Activated T-cell treated with anti-CD3 and anti-CD28 coated beads, Interleukin-2, amount 50 U/mL, for 4 hours (primary cell): ENCODE measurements at regions not wholly inside any gene's neighbourhood (a gene's known extent, or its start where the extent isn't known, plus 50 kb on each side); places are given as distances from the start of the nearest gene placed in this dataset.

Source experiments
- ATAC-seq, 2 donors: fragments of 200-7000 bp; cut with Tn5 transposase; one replicate each; pipeline ENCODE4 v1.10.0; 2021
- DNase-seq: peaks from one replicate; pipeline ENCODE4 v3.0.0-alpha.2; 2020
- H3K27me3 Mint-ChIP-seq: one replicate; pipeline ENCODE4 v1.8.0; 2021; ENCODE audit warnings: low read depth, mixed read lengths
- H3K36me3 Mint-ChIP-seq: one replicate; pipeline ENCODE4 v1.8.0; 2022; ENCODE audit warnings: mixed read lengths; ENCODE audit not compliant: insufficient read depth
- H3K4me1 Mint-ChIP-seq: one replicate; pipeline ENCODE4 v1.8.0; 2021; ENCODE audit warnings: low read depth, mixed read lengths
- H3K4me3 Mint-ChIP-seq: one replicate; pipeline ENCODE4 v1.8.0; 2021; ENCODE audit warnings: mild to moderate bottlenecking, moderate library complexity, mixed read lengths
- H3K9me3 Mint-ChIP-seq: one replicate; pipeline ENCODE4 v1.8.0; 2021; ENCODE audit warnings: mixed read lengths

DNA sequence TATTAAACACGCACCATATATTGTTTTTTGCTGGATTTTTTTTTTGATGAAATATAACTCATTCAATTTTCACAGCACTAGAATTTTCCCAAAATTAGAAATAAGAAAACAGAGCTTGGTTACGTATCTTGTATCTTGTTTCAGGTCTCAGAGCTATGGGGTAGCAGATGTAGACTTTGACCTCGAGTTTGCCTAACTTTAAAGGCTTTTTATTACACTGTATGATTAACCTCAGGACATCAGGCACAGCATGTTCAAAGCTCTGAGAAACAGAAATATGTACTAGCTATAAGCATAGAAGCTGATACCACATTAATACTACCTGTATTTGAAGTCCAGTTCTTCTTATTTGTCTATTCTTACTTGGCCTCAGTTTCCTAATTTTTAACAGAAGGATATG, 171.9 kb upstream of the KITLG start:
- DNase-seq (no peak), ATAC-seq (no peak)
- no peaks in the 10 kb centered on the region for H3K4me1 Mint-ChIP-seq
- H3K4me3 Mint-ChIP-seq, result no peak overlapping the region
- H3K36me3 Mint-ChIP-seq, result no peaks in the 10 kb centered on the region
- H3K27me3 Mint-ChIP-seq, result no peaks in the 10 kb centered on the region
- H3K9me3 Mint-ChIP-seq, result no peaks in the 10 kb centered on the region

DNA sequence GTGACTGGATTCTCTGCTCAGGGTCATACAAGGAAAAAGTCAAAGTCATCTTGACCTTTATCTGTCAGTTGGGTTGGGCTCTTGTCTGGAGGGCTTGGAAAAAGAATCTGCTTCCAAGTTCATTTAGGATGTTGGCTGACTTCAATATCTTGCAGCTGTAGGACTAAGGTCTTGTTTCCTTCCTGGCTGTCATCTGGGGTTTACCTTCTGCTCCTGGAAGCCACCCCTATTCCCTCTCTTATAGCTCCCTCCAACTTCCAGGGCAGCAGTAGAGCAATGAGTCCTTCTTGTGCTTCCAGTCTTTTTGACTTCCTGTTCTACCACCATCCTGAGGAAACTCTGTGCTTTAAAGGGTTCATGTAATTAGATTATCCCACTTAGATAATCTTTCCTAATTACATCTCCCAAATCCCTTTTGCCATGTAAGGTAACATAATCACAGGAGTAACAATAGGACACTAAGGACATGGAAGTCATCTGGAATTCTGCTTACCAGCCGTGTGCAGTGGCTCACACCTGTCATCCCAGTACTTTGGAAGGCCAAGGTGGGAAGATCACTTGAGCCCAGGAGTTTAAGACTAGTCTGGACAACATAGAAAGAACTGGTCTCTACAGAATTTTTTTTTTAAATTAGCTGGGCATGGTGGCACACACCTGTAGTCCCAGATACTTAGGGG, 170.7 kb upstream of the KITLG start:
- no peaks in the 10 kb centered on the region for H3K4me1 Mint-ChIP-seq
- DNase-seq (no peak), ATAC-seq (no peak)
- H3K36me3 Mint-ChIP-seq, result no peaks in the 10 kb centered on the region
- H3K9me3 Mint-ChIP-seq, result no peaks in the 10 kb centered on the region
- H3K4me3 Mint-ChIP-seq, result no peak overlapping the region
- no peaks in the 10 kb centered on the region for H3K27me3 Mint-ChIP-seq

DNA sequence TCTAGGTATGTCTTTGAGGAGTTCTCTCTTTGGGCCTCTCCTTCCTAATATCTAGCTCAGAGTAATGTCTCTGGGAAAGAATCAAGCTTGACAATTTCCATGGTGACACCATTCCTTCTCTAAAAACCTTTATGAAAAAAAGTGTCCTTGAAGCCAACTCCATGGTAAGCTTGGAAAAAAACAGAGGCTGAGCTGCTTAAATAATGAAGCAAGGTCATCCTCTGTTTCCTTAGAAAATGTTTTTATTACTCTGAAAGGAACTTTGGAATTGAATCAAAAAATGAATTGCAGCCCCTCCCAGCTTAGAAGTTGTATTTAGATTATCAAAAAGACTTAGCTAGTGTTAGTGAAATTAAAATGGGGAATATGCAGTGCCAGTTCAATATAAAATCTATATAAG, 166.1 kb upstream of the KITLG start:
- ATAC-seq (no peak), DNase-seq (no peak)
- Mint-ChIP-seq H3K4me3 (no peak overlapping the region), H3K4me1 (no peaks in the 10 kb centered on the region), H3K27me3 (no peaks in the 10 kb centered on the region), H3K36me3 (no peaks in the 10 kb centered on the region), H3K9me3 (no peaks in the 10 kb centered on the region)

DNA sequence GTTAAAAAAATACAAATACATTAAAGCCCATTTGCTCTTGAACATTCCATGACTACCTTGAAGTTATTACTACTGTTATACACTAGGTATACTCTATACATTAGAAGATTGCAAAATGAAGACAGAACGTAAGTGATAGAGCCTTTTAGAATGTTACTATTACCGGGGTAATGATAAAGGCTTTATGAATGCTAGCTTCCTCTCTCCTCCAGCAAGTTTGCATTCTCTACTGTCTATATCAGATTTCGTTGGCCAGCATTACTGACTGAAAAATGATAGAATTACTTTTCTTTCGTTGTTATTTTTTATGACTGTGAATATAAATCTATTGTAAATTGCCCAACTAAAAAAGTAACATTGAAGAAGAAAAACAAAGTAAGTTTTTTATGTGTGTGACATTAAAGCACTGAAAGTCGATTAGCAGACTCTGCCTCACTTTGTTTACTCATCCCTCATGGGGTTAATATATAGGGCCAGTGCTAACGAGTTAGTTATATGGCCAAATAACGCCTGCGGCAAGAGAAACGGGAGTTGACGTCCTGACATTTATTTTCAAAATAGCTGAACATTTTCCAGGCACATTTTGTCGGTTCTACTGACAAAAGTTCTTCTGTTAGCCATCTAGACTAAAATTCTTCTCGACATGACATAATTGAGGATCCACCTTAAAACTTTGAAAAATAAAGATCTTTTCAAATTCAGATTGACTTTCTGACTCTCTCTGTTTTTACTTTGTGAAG, 163.8 kb upstream of the KITLG start:
- Mint-ChIP-seq H3K27me3 (no peaks in the 10 kb centered on the region), H3K4me3 (no peak overlapping the region), H3K36me3 (no peaks in the 10 kb centered on the region), H3K9me3 (peaks cover 4% of the 10 kb centered on the region), H3K4me1 (no peaks in the 10 kb centered on the region)
- ATAC-seq (no peak), DNase-seq (no peak)

DNA sequence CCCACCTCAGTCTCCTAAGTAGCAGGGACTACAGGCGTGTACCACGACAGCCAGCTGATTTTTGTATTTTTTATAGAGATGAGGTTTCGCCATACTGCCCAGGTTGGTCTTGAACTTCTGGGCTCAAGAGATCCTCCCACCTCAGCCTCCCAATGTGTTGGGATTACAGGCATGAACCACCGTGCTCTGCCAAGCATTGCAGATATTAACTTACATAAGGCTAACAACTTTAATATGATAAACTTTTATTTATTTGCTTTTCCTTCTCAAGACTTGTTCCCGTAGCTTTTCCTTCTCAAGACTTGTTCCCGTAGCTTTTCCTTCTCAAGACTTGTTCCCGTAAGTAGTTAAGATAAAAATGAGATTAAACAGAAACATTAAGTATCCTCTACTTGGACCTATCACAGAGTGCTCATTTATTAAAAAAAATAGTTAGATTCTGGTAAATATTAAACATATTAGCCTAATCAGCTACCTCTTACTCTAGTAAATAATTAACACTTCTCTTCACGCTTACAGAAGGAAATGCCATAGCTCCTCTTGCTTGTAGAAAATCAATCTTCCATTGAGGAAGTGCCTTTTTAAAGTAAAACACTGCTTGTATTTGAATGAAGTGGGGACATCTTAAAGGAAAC, 157.7 kb upstream of the KITLG start:
- Mint-ChIP-seq H3K4me1 (no peaks in the 10 kb centered on the region), H3K36me3 (no peaks in the 10 kb centered on the region), H3K27me3 (no peaks in the 10 kb centered on the region), H3K9me3 (peaks cover 4% of the 10 kb centered on the region), H3K4me3 (no peak overlapping the region)
- DNase-seq, result no peak
- ATAC-seq, result no peak

DNA sequence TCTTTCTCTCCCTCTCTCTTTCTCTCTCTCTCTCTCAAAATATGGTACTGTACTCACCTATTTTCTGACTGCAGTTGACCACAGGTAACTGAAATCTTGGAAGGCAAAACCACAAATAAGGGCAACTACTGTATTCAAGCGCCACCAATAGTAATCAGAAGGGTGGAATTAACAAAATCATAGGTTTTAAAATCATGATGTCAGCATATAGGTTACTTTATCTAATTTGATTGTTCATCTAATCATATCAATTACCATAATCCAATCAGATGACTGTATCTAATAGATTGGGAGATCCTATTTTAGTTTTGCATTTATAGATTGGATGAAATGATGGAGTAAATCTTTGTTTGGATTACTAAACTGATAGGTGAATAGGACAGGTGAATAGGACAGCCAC, 155.8 kb upstream of the KITLG start:
- no peak overlapping the region for H3K4me3 Mint-ChIP-seq

DNA sequence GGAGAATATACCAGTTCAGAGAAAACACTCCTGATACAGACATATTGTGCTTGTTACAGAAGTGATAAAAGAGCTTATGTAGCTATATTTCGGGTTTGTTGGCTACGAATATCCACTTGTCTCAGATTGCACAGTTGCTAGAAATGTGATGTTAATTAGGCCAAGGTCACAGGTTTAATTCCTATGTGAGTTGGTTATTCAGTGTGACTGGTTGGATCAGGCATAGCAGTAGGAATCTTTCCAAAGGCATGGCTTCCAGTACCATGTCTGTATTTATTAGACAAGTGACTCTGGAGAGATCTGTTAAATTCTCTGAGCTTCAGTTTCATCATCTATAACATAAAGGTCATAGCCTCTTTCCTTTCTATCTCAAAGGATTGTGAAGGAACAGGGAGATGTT, 152.7 kb upstream of the KITLG start:
- Mint-ChIP-seq H3K9me3 (no peaks in the 10 kb centered on the region), H3K4me1 (no peaks in the 10 kb centered on the region), H3K27me3 (no peaks in the 10 kb centered on the region), H3K4me3 (no peak overlapping the region), H3K36me3 (no peaks in the 10 kb centered on the region)
- DNase-seq (no peak), ATAC-seq (no peak)

More for the DNA sequence above, 155.8 kb upstream of the KITLG start:
- ATAC-seq (no peak), DNase-seq (no peak)
- Mint-ChIP-seq H3K9me3 (peaks cover 4% of the 10 kb centered on the region), H3K36me3 (no peaks in the 10 kb centered on the region), H3K4me1 (no peaks in the 10 kb centered on the region), H3K27me3 (no peaks in the 10 kb centered on the region)

DNA sequence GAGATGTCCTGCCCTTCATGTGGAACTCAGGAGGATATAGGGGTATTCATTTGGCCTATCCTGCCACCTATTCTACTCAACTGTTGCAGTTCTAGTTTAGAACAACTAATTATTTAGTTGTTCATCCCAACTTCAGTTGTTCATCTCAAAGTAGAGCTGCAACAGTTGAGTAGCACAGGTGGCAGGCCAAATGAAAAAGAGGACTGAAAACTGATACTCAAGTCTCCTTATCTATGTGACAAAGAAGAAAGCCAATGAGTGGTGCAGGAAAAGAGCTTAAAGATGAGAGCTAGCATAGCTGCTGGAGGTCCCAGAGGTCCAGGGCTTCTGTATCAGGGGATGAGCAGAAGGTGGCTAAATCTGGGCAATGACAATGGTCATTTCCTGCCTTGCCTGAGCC, 148.9 kb upstream of the KITLG start:
- no peak for ATAC-seq
- Mint-ChIP-seq H3K9me3 (no peaks in the 10 kb centered on the region), H3K27me3 (peaks cover 3% of the 10 kb centered on the region), H3K36me3 (no peaks in the 10 kb centered on the region), H3K4me1 (no peaks in the 10 kb centered on the region), H3K4me3 (no peak overlapping the region)
- no peak for DNase-seq

DNA sequence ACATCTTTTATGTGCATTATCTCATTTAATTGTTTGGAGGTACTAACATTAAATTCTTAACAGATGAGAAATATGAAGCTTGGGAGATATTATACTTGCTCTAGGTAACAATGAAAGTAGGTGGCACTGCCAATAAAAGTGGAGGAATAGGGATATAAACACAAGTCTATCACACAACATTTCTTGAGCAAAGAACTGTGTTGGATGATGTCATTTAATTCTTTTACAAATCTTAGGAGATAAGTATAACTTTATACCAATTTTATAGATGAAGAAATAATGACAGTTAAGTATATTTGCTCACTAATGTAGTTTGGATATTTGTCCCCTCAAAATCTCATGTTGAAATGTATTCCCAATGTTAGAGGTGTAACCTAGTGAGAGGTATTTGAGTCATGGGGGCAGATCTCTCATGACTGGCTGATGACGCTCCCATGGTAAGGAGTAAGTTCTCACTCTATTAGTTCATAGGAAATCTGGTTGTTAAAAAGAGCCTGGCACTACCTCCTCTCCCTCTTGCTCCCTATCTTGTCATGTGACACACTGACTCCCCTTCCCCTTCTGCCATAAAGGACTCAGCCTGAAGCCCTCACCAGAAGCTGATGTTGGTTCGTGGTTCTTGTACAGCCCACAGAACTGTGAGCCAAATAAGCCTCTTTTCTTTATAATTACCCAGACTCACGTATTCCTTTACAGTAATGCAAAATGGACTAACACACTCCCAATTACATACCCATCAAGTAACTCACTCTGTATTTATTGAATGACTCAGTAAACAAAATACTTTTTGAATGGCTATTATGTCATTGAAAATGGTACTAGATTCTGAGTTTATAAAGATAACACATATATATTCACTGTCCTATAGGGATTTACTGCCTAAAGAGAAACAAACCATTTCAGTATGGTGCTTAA, 146.8 kb upstream of the KITLG start:
- no peaks in the 10 kb centered on the region for H3K4me1 Mint-ChIP-seq
- DNase-seq, result no peak
- H3K27me3 Mint-ChIP-seq, result peaks cover 3% of the 10 kb centered on the region
- no peaks in the 10 kb centered on the region for H3K9me3 Mint-ChIP-seq
- H3K4me3 Mint-ChIP-seq, result no peak overlapping the region
- no peak for ATAC-seq
- H3K36me3 Mint-ChIP-seq, result no peaks in the 10 kb centered on the region

DNA sequence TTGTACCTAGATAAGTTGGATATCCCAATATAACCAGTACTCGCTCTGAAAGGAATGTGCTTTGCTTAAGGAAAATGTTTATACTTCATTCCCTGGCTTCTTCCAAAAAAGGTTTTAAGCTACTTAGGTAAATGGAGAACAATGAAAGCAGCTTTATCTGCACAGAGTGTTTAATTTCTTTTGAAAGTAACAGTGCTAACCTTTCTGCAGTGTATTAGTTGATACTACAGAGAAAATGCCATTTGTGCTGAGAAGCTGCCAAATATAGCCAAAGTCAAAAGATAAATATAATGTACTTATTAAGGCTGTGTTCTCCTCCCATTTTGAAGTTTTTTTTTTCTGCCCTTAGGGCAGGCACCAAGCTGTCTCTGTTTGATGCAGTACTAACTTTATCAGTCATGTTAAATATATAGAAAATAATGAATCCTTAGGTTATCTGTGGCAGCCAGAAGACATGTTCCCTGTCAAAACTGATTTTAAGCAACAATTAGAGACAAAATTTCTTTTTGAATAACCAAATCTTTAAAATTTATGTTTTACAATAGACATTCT, 145.4 kb upstream of the KITLG start:
- no peaks in the 10 kb centered on the region for H3K9me3 Mint-ChIP-seq
- H3K4me1 Mint-ChIP-seq, result no peaks in the 10 kb centered on the region
- no peaks in the 10 kb centered on the region for H3K36me3 Mint-ChIP-seq
- no peak overlapping the region for H3K4me3 Mint-ChIP-seq
- H3K27me3 Mint-ChIP-seq, result peaks cover 3% of the 10 kb centered on the region
- ATAC-seq, result no peak
- DNase-seq, result no peak

DNA sequence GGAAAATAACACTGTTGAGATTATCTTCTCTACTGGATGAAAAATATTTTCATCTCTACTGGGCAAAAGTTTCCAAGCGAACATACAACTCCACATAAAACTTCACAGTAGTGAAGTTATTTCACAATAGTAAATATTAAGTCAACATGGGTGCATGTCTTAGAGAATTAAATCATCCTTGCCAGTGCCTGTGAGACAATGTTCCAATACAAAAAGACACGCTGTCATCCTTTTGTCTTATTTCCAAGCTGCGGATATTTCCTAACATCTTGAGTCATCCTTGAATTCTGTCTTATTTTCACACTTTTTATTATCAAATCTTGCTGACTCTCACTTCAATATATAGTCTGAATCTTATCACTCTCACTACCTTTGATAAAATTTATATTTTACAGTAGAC, 142.9 kb upstream of the KITLG start:
- H3K4me1 Mint-ChIP-seq, result no peaks in the 10 kb centered on the region
- H3K36me3 Mint-ChIP-seq, result no peaks in the 10 kb centered on the region
- peaks cover 3% of the 10 kb centered on the region for H3K27me3 Mint-ChIP-seq
- DNase-seq (no peak), ATAC-seq (no peak)
- H3K9me3 Mint-ChIP-seq, result no peaks in the 10 kb centered on the region
- no peak overlapping the region for H3K4me3 Mint-ChIP-seq

DNA sequence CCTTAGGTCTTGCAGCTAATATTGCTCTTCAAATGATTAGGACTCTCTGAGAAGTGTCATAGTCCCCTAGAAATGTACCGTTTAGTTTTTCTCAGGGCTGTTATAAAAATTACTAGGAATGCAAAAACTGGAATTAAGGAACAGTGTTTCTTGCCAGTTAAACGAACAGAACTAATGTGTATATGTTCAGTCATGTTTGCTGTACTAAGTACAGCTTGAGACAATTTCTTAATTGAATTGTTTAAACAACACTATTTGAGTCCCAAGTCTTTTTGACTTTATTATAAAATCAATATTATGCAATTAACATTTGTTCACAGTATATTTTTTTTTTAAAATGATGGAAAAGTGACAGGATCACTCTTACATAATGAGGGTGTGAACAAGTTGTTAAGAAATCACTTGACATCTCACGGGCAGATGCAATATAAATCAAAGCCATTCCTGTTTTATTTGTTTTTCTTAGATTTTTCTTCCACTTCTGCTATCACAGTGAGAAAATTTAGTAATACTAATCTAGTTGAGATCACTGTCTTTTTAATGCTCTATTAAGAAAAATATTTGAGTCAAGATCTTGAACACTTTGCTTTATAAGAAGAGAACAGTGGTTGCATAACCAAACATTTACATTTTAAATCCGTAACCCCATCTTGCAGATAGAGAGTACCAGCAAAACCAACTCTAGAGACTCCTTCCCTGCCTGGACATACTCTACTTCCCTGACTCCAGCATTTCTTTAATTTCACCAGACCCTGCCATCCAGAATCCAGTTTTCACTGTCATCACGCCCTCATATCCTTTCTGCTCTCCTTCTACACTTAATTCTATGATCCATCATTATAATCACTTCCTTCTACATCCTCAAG, 140.7 kb upstream of the KITLG start:
- Mint-ChIP-seq H3K36me3 (no peaks in the 10 kb centered on the region), H3K4me1 (no peaks in the 10 kb centered on the region), H3K4me3 (no peak overlapping the region), H3K9me3 (no peaks in the 10 kb centered on the region), H3K27me3 (no peaks in the 10 kb centered on the region)
- ATAC-seq (no peak), DNase-seq (no peak)

DNA sequence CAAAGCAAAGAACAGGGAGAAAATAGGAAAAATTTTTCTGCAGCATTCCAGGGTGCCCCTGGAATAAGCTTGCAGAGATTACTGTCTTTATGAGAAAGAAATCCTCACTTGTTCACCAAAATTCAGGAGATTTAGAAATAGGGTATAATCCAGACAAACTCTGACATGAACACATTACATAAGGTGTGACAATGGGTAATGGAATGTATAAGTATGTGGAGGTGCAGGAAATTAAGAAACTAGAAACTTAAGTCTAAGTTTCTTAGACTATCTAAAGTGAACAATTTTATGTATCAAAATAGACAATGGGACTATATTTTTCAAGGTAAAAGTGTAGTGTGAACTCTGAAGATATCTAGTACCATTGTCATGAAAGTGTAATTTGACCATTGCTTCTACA, 140.0 kb upstream of the KITLG start:
- Mint-ChIP-seq H3K36me3 (no peaks in the 10 kb centered on the region), H3K9me3 (no peaks in the 10 kb centered on the region), H3K4me3 (no peak overlapping the region), H3K4me1 (no peaks in the 10 kb centered on the region), H3K27me3 (no peaks in the 10 kb centered on the region)
- ATAC-seq (no peak), DNase-seq (no peak)
